HUES64 (cell line): ENCODE measurements at regions not wholly inside any gene's neighbourhood (a gene's known extent, or its start where the extent isn't known, plus 50 kb on each side); places are given as distances from the start of the nearest gene placed in this dataset.

ENCODE experiments used
- H3K27ac ChIP-seq: 2 replicates; pipeline ENCODE4 v1.7.0; 2013; ENCODE audit warnings: low read depth, low read length, inconsistent platforms
- H3K27me3 ChIP-seq: 2 replicates; pipeline ENCODE4 v1.6.1; 2013; ENCODE audit warnings: mild to moderate bottlenecking, low read length; ENCODE audit not compliant: insufficient read depth
- H3K36me3 ChIP-seq: 2 replicates; pipeline ENCODE4 v1.6.1; 2013; ENCODE audit warnings: mild to moderate bottlenecking, low read length; ENCODE audit not compliant: insufficient read depth
- H3K4me1 ChIP-seq: 2 replicates; pipeline ENCODE4 v1.6.1; 2013; ENCODE audit warnings: mild to moderate bottlenecking, low read length, moderate library complexity; ENCODE audit not compliant: insufficient read depth
- H3K4me3 ChIP-seq: 2 replicates; pipeline ENCODE4 v1.5.1; 2013; ENCODE audit warnings: mild to moderate bottlenecking, low read length, moderate library complexity
- H3K9ac ChIP-seq: 2 replicates; pipeline ENCODE4 v1.6.1; 2013; ENCODE audit warnings: mild to moderate bottlenecking, low read depth, low read length
- H3K9me3 ChIP-seq: 2 replicates; pipeline ENCODE4 v1.6.1; 2013; ENCODE audit warnings: low read depth, low read length; ENCODE audit not compliant: insufficient read depth
- WGBS: fragments of 150-250, 120-280 bp; methylation state at CpG from one replicate; pipeline ENCODE4 v1.1.7; 2013; ENCODE audit warnings: missing lambda C conversion rate; 5-methylcytosine and 5-hydroxymethylcytosine counted together

GRCh38 chr5:125011419-125011818 lies 265.0 kb upstream of the ZNF608 start:
- no peaks in the 10 kb centered on the region for H3K36me3 ChIP-seq
- H3K4me1 ChIP-seq = peaks cover 22% of the 10 kb centered on the region
- H3K4me3 ChIP-seq = no peak overlapping the region
- H3K27ac ChIP-seq = no peak overlapping the region
- WGBS = 92% methylated on average over 2 of the region's 2 CpGs
- H3K9ac ChIP-seq = no peak overlapping the region
- H3K9me3 ChIP-seq = no peaks in the 10 kb centered on the region
- H3K27me3 ChIP-seq = no peaks in the 10 kb centered on the region

GRCh38 chr5:125011947-125012346 lies 265.5 kb upstream of the ZNF608 start:
- H3K27me3 ChIP-seq = no peaks in the 10 kb centered on the region
- no peaks in the 10 kb centered on the region for H3K9me3 ChIP-seq
- H3K4me3 ChIP-seq = no peak overlapping the region
- WGBS = 81% methylated on average over 4 of the region's 4 CpGs
- H3K27ac ChIP-seq = no peak overlapping the region
- H3K4me1 ChIP-seq = peaks cover 17% of the 10 kb centered on the region
- no peak overlapping the region for H3K9ac ChIP-seq
- no peaks in the 10 kb centered on the region for H3K36me3 ChIP-seq

- Histone ChIP-seq H3K27me3 (no peaks in the 10 kb centered on the region), H3K4me1 (peaks cover 14% of the 10 kb centered on the region), H3K9ac (no peak overlapping the region), H3K36me3 (no peaks in the 10 kb centered on the region), H3K4me3 (no peak overlapping the region), H3K27ac (no peak overlapping the region), H3K9me3 (no peaks in the 10 kb centered on the region)
- 82% methylated on average over 7 of the region's 7 CpGs for WGBS
Observed at GRCh38 chr5:125012727-125013451, 266.4 kb upstream of the ZNF608 start.

GRCh38 chr5:125014202-125014601 lies 267.8 kb upstream of the ZNF608 start:
- Histone ChIP-seq H3K36me3 (no peaks in the 10 kb centered on the region), H3K27me3 (no peaks in the 10 kb centered on the region), H3K4me3 (no peak overlapping the region), H3K9me3 (no peaks in the 10 kb centered on the region), H3K4me1 (peaks cover 14% of the 10 kb centered on the region), H3K27ac (no peak overlapping the region), H3K9ac (no peak overlapping the region)
- WGBS = 83% methylated on average over 1 of the region's 1 CpG

GRCh38 chr5:125017796-125018195 lies 271.4 kb upstream of the ZNF608 start:
- H3K9ac ChIP-seq = no peak overlapping the region
- no peaks in the 10 kb centered on the region for H3K36me3 ChIP-seq
- H3K4me1 ChIP-seq = 0 out of 2 replicates have a peak, but pooled peaks cover 6% of the 10 kb centered on the region
- no peak overlapping the region for H3K27ac ChIP-seq
- no peak overlapping the region for H3K4me3 ChIP-seq
- no peaks in the 10 kb centered on the region for H3K9me3 ChIP-seq
- no peaks in the 10 kb centered on the region for H3K27me3 ChIP-seq
- 80% methylated on average over 1 of the region's 1 CpG for WGBS

- Histone ChIP-seq H3K27me3 (no peaks in the 10 kb centered on the region), H3K9ac (no peak overlapping the region), H3K36me3 (no peaks in the 10 kb centered on the region), H3K4me3 (no peak overlapping the region), H3K9me3 (no peaks in the 10 kb centered on the region), H3K4me1 (peaks cover 8% of the 10 kb centered on the region), H3K27ac (no peak overlapping the region)
- 91% methylated on average over 6 of the region's 6 CpGs for WGBS
Observed at GRCh38 chr5:125023673-125024072, 277.2 kb upstream of the ZNF608 start.

- H3K36me3 ChIP-seq = no peaks in the 10 kb centered on the region
- no peak overlapping the region for H3K4me3 ChIP-seq
- no peak overlapping the region for H3K9ac ChIP-seq
- WGBS = 83% methylated on average over 6 of the region's 6 CpGs
- no peaks in the 10 kb centered on the region for H3K9me3 ChIP-seq
- no peaks in the 10 kb centered on the region for H3K27me3 ChIP-seq
- H3K27ac ChIP-seq = no peak overlapping the region
- H3K4me1 ChIP-seq = peaks cover 10% of the 10 kb centered on the region
Observed at GRCh38 chr5:125026867-125027731, 280.7 kb upstream of the ZNF608 start.

- WGBS = 95% methylated on average over 3 of the region's 3 CpGs
- no peak overlapping the region for H3K27ac ChIP-seq
Observed at GRCh38 chr5:125032286-125032685, 285.8 kb upstream of the ZNF608 start.

GRCh38 chr5:125033602-125034001 lies 287.2 kb upstream of the ZNF608 start:
- no peak overlapping the region for H3K4me3 ChIP-seq
- no peaks in the 10 kb centered on the region for H3K36me3 ChIP-seq
- H3K27me3 ChIP-seq = no peaks in the 10 kb centered on the region
- H3K9me3 ChIP-seq = no peaks in the 10 kb centered on the region
- H3K27ac ChIP-seq = no peak overlapping the region
- 86% methylated on average over 2 of the region's 2 CpGs for WGBS
- no peak overlapping the region for H3K9ac ChIP-seq
- H3K4me1 ChIP-seq = peaks cover 15% of the 10 kb centered on the region

More at GRCh38 chr5:125032286-125032685, 285.8 kb upstream of the ZNF608 start:
- Histone ChIP-seq H3K36me3 (no peaks in the 10 kb centered on the region), H3K27me3 (no peaks in the 10 kb centered on the region), H3K4me3 (no peak overlapping the region), H3K4me1 (peaks cover 15% of the 10 kb centered on the region), H3K9me3 (no peaks in the 10 kb centered on the region), H3K9ac (no peak overlapping the region)

GRCh38 chr5:125034331-125034730 lies 287.9 kb upstream of the ZNF608 start:
- H3K27me3 ChIP-seq = no peaks in the 10 kb centered on the region
- WGBS = 95% methylated on average over 5 of the region's 5 CpGs

GRCh38 chr5:125036494-125036893 lies 290.1 kb upstream of the ZNF608 start:
- no peak overlapping the region for H3K9ac ChIP-seq
- WGBS = 94% methylated on average over 8 of the region's 8 CpGs
- H3K36me3 ChIP-seq = no peaks in the 10 kb centered on the region
- no peaks in the 10 kb centered on the region for H3K27me3 ChIP-seq
- H3K27ac ChIP-seq = no peak overlapping the region
- peaks cover 22% of the 10 kb centered on the region for H3K4me1 ChIP-seq
- no peaks in the 10 kb centered on the region for H3K9me3 ChIP-seq
- no peak overlapping the region for H3K4me3 ChIP-seq

More at GRCh38 chr5:125034331-125034730, 287.9 kb upstream of the ZNF608 start:
- Histone ChIP-seq H3K36me3 (no peaks in the 10 kb centered on the region), H3K4me1 (peaks cover 15% of the 10 kb centered on the region), H3K4me3 (no peak overlapping the region), H3K9ac (no peak overlapping the region), H3K9me3 (no peaks in the 10 kb centered on the region), H3K27ac (no peak overlapping the region)
